ENCODE measurements at regions not wholly inside any gene's neighbourhood (a gene's known extent, or its start where the extent isn't known, plus 50 kb on each side); places are given as distances from the start of the nearest gene placed in this dataset.

DNA sequence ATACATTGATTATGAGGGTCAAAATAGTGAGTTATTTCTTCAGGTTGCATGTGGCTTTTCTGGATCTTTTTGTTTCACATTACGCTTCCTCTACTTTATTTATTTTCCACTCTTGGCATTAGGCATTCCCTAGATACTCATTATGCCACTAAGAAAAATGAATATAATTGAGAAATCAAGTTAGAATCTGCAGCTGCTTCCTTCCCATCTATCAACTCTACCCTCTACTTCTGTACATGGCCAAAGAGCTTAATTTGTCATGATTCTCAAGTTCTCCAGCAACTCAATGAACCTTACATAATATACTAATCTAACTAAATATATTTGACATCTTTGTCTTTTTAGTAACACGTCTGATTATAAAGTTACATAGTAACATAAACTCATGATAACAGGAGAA is 598.1 kb upstream of the LRRTM4 start:
- TF ChIP-seq CTCF (IDR thresholded peaks at IDR 0.05) (no peak), POLR2A (IDR thresholded peaks at IDR 0.05) (no peak), EP300 (IDR thresholded peaks at IDR 0.05) (no peak)

Data from sigmoid colon (tissue), 4 donors.